SK-N-SH (cell line): ENCODE measurements at regions not wholly inside any gene's neighbourhood (a gene's known extent, or its start where the extent isn't known, plus 50 kb on each side); places are given as distances from the start of the nearest gene placed in this dataset.

Experiments used
- ELF1 ChIP-seq: IDR thresholded peaks from 2 replicates; pipeline ENCODE4 v1.4.0; 2012
- EP300 ChIP-seq, 2 experiments: IDR thresholded peaks; 2 replicates each; pipeline versions ENCODE4 v1.4.0 to v1.6.1; 2012; ENCODE audit warnings: borderline replicate concordance in 1 of 2, low read depth in 1 of 2, low read length in 1 of 2
- POLR2AphosphoS5 ChIP-seq: IDR thresholded peaks from 2 replicates; pipeline ENCODE4 v1.6.1; 2012; ENCODE audit warnings: low read depth, low read length
- TEAD4 ChIP-seq: IDR thresholded peaks from 2 replicates; pipeline ENCODE4 v1.4.0; 2012; ENCODE audit warnings: mild to moderate bottlenecking, borderline replicate concordance; ENCODE audit not compliant: insufficient read depth
- YY1 ChIP-seq: IDR thresholded peaks from 2 replicates; pipeline ENCODE4 v1.4.0; 2012; ENCODE audit warnings: low read depth, mild to moderate bottlenecking
- TF ChIP-seq, protein P1 (sequence below): fragments of 200-600 bp; sonication (generic); IDR thresholded peaks from 2 replicates; pipeline ENCODE4 v1.6.1; 2017; ENCODE audit warnings: antibody characterized with exemption, mild to moderate bottlenecking, moderate library complexity

- TF ChIP-seq TEAD4 (no peak), EP300 (IDR thresholded peaks at IDR 0.05; ENCODE audit: borderline replicate concordance in 1 of 2, low read depth in 1 of 2, low read length in 1 of 2) (no peak), ELF1 (no peak), POLR2AphosphoS5 (no peak), YY1 (no peak)
- TF ChIP-seq, protein P1, sequence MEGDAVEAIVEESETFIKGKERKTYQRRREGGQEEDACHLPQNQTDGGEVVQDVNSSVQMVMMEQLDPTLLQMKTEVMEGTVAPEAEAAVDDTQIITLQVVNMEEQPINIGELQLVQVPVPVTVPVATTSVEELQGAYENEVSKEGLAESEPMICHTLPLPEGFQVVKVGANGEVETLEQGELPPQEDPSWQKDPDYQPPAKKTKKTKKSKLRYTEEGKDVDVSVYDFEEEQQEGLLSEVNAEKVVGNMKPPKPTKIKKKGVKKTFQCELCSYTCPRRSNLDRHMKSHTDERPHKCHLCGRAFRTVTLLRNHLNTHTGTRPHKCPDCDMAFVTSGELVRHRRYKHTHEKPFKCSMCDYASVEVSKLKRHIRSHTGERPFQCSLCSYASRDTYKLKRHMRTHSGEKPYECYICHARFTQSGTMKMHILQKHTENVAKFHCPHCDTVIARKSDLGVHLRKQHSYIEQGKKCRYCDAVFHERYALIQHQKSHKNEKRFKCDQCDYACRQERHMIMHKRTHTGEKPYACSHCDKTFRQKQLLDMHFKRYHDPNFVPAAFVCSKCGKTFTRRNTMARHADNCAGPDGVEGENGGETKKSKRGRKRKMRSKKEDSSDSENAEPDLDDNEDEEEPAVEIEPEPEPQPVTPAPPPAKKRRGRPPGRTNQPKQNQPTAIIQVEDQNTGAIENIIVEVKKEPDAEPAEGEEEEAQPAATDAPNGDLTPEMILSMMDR: no peak
These were observed 193.9 kb downstream of the ANAPC10 start for GRCh38 chr4:144903953-144904711.
